Left ventricle myocardium inferior (tissue), 1 donor: ENCODE measurements at regions not wholly inside any gene's neighbourhood (a gene's known extent, or its start where the extent isn't known, plus 50 kb on each side); places are given as distances from the start of the nearest gene placed in this dataset.

ENCODE experiments used
- DNase-seq: peaks from one replicate; pipeline ENCODE4 v3.0.0-alpha.2; 2020
- H3K27ac ChIP-seq: fragments of 200-600 bp; replicated peaks from 2 replicates; pipeline ENCODE4 v1.8.0; 2021
- H3K27me3 ChIP-seq: fragments of 200-600 bp; 2 replicates; pipeline ENCODE4 v1.8.0; 2021; ENCODE audit warnings: low read depth
- H3K36me3 ChIP-seq: fragments of 200-600 bp; 2 replicates; pipeline ENCODE4 v1.8.0; 2021
- H3K4me1 ChIP-seq: fragments of 200-600 bp; 2 replicates; pipeline ENCODE4 v1.8.0; 2021
- H3K4me3 ChIP-seq: fragments of 200-600 bp; 2 replicates; pipeline ENCODE4 v1.8.0; 2021; ENCODE audit warnings: mild to moderate bottlenecking, moderate library complexity
- H3K9me3 ChIP-seq: fragments of 200-600 bp; replicated peaks from 2 replicates; pipeline ENCODE4 v1.8.0; 2021
- CTCF ChIP-seq: fragments of 200-600 bp; IDR thresholded peaks from 2 replicates; pipeline ENCODE4 v1.8.0; 2021; ENCODE audit warnings: antibody characterized with exemption, mild to moderate bottlenecking, borderline replicate concordance
- intact Hi-C: fragments of 100-400 bp; cut with micrococcal nuclease; formaldehyde crosslinking; loops from one replicate; pipeline ENCODE4 v1.11.0; 2022
- donor health status: DM: no; HTN: yes; CAD: no; lungs with severe emphysema.

- intact Hi-C loops: no loop called here
- DNase-seq: no peak
Observed at GRCh38 chr7:46513447-46513848, 592.4 kb upstream of the IGFBP3 start.

GRCh38 chr7:46512891-46513413, 591.9 kb upstream of the IGFBP3 start:
- intact Hi-C loops: no loop called here
- H3K27me3 ChIP-seq: no peaks in the 10 kb centered on the region
- H3K27ac ChIP-seq: no peak overlapping the region
- no peak overlapping the region for H3K4me3 ChIP-seq
- no peak for DNase-seq
- no peaks in the 10 kb centered on the region for H3K36me3 ChIP-seq
- peaks cover 20% of the 10 kb centered on the region for H3K9me3 ChIP-seq
- TF ChIP-seq CTCF: no peak
- H3K4me1 ChIP-seq: peaks cover 5% of the 10 kb centered on the region

More at GRCh38 chr7:46513447-46513848, 592.4 kb upstream of the IGFBP3 start:
- no peak overlapping the region for H3K27ac ChIP-seq
- no peak overlapping the region for H3K4me3 ChIP-seq
- H3K36me3 ChIP-seq: no peaks in the 10 kb centered on the region
- TF ChIP-seq CTCF: no peak
- peaks cover 18% of the 10 kb centered on the region for H3K9me3 ChIP-seq
- H3K4me1 ChIP-seq: peaks cover 5% of the 10 kb centered on the region
- no peaks in the 10 kb centered on the region for H3K27me3 ChIP-seq

GRCh38 chr7:46511442-46512215, 590.6 kb upstream of the IGFBP3 start:
- no peak for DNase-seq
- TF ChIP-seq CTCF: no peak
- Histone ChIP-seq H3K36me3 (no peaks in the 10 kb centered on the region), H3K4me3 (no peak overlapping the region), H3K9me3 (peaks cover 24% of the 10 kb centered on the region), H3K27me3 (no peaks in the 10 kb centered on the region), H3K27ac (peak overlapping the region; percentile 20), H3K4me1 (peaks cover 5% of the 10 kb centered on the region)
- intact Hi-C loops: no loop called here

GRCh38 chr7:46508583-46508982, 587.5 kb upstream of the IGFBP3 start:
- H3K27ac ChIP-seq: no peak overlapping the region
- no peak for TF ChIP-seq CTCF
- H3K27me3 ChIP-seq: no peaks in the 10 kb centered on the region
- no peaks in the 10 kb centered on the region for H3K36me3 ChIP-seq
- peaks cover 38% of the 10 kb centered on the region for H3K9me3 ChIP-seq
- H3K4me1 ChIP-seq: peaks cover 5% of the 10 kb centered on the region
- intact Hi-C loops: no loop called here
- H3K4me3 ChIP-seq: no peak overlapping the region
- no peak for DNase-seq

GRCh38 chr7:46507560-46507959, 586.5 kb upstream of the IGFBP3 start:
- Histone ChIP-seq H3K4me1 (peaks cover 5% of the 10 kb centered on the region), H3K4me3 (no peak overlapping the region), H3K27ac (no peak overlapping the region), H3K36me3 (no peaks in the 10 kb centered on the region), H3K27me3 (no peaks in the 10 kb centered on the region), H3K9me3 (peaks cover 42% of the 10 kb centered on the region)
- no peak for DNase-seq
- no peak for TF ChIP-seq CTCF
- intact Hi-C loops: no loop called here
